Left ventricle myocardium inferior (tissue), 1 donor: ENCODE measurements at regions not wholly inside any gene's neighbourhood (a gene's known extent, or its start where the extent isn't known, plus 50 kb on each side); places are given as distances from the start of the nearest gene placed in this dataset.

Experiments used
- DNase-seq: peaks from one replicate; pipeline ENCODE4 v3.0.0-alpha.2; 2020
- H3K27ac ChIP-seq: fragments of 200-600 bp; replicated peaks from 2 replicates; pipeline ENCODE4 v1.8.0; 2021
- H3K27me3 ChIP-seq: fragments of 200-600 bp; 2 replicates; pipeline ENCODE4 v1.8.0; 2021; ENCODE audit warnings: low read depth
- H3K36me3 ChIP-seq: fragments of 200-600 bp; 2 replicates; pipeline ENCODE4 v1.8.0; 2021
- H3K4me1 ChIP-seq: fragments of 200-600 bp; 2 replicates; pipeline ENCODE4 v1.8.0; 2021
- H3K4me3 ChIP-seq: fragments of 200-600 bp; 2 replicates; pipeline ENCODE4 v1.8.0; 2021; ENCODE audit warnings: mild to moderate bottlenecking, moderate library complexity
- H3K9me3 ChIP-seq: fragments of 200-600 bp; replicated peaks from 2 replicates; pipeline ENCODE4 v1.8.0; 2021
- intact Hi-C: fragments of 100-400 bp; cut with micrococcal nuclease; formaldehyde crosslinking; loops from one replicate; pipeline ENCODE4 v1.11.0; 2022
- TF ChIP-seq, protein P1 (sequence below): fragments of 200-600 bp; IDR thresholded peaks from 2 replicates; pipeline ENCODE4 v1.8.0; 2021; ENCODE audit warnings: antibody characterized with exemption, mild to moderate bottlenecking, borderline replicate concordance
- donor health status: DM: no; HTN: yes; CAD: no; lungs with severe emphysema.

GRCh38 chr6:170130771-170131241 is 160.1 kb downstream of the DLL1 start:
- H3K27me3 ChIP-seq = no peaks in the 10 kb centered on the region
- TF ChIP-seq, protein P1, sequence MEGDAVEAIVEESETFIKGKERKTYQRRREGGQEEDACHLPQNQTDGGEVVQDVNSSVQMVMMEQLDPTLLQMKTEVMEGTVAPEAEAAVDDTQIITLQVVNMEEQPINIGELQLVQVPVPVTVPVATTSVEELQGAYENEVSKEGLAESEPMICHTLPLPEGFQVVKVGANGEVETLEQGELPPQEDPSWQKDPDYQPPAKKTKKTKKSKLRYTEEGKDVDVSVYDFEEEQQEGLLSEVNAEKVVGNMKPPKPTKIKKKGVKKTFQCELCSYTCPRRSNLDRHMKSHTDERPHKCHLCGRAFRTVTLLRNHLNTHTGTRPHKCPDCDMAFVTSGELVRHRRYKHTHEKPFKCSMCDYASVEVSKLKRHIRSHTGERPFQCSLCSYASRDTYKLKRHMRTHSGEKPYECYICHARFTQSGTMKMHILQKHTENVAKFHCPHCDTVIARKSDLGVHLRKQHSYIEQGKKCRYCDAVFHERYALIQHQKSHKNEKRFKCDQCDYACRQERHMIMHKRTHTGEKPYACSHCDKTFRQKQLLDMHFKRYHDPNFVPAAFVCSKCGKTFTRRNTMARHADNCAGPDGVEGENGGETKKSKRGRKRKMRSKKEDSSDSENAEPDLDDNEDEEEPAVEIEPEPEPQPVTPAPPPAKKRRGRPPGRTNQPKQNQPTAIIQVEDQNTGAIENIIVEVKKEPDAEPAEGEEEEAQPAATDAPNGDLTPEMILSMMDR = no peak
- DNase-seq = no peak
- peaks cover 56% of the 10 kb centered on the region for H3K4me1 ChIP-seq
- peak overlapping the region; percentile 78 for H3K27ac ChIP-seq
- H3K9me3 ChIP-seq = peaks cover 4% of the 10 kb centered on the region
- intact Hi-C loops = no loop called here
- H3K36me3 ChIP-seq = no peaks in the 10 kb centered on the region
- H3K4me3 ChIP-seq = no peak overlapping the region

DNA sequence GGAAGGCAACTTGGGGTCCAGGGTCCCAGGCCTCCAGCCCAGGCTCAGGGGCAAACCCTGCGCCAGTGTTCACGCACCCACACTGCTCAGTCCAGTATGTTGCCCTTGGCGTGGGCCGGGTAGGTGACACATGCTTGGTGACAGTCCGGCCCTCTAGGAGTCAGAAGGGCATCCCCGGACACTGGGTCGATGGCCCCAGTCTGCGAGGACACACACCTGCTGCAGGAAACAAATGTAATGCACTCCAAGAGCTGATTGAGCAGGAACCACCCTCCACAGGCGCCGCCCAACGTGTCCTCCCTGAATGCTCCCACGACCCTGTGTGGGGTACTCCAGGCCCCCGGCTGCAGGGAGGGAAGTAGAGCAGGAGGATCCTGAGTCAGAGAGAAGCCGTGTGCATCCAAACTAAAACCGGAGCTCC is 160.7 kb downstream of the DLL1 start:
- H3K9me3 ChIP-seq = peaks cover 4% of the 10 kb centered on the region
- peak overlapping the region; percentile 78 for H3K27ac ChIP-seq
- H3K27me3 ChIP-seq = no peaks in the 10 kb centered on the region
- peak; percentile 48 for DNase-seq
- TF ChIP-seq, protein P1 = no peak
- H3K4me1 ChIP-seq = peaks cover 59% of the 10 kb centered on the region
- no peaks in the 10 kb centered on the region for H3K36me3 ChIP-seq
- no peak overlapping the region for H3K4me3 ChIP-seq
- intact Hi-C loops = no loop called here

DNA sequence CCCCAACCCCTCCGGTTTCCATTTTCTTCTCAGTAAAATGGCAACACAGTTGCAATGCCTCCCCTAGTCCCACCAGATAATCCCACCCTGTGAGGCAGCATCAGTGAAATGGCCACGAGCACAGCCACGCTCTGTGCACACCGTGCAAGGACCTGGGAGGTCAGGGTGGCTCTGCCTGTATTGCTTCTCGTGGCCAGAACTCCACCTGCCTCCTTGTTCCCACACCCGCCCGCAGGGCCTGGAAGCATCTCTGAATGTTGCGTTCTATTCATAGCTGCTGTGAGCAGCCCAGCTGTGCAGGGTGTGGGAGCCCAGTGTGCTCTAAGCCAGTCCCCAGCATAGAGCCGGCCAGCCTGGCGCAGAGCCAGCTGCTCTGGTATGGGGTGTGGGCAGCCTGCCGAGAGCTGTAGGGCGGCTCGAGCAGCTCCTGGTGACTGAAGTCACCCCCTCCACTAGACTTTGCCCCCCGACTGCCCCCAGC is 161.1 kb downstream of the DLL1 start:
- peak; percentile 83 for DNase-seq
- Histone ChIP-seq H3K27ac (peak overlapping the region; percentile 78), H3K4me1 (peaks cover 61% of the 10 kb centered on the region), H3K4me3 (no peak overlapping the region), H3K27me3 (no peaks in the 10 kb centered on the region), H3K36me3 (no peaks in the 10 kb centered on the region), H3K9me3 (peaks cover 4% of the 10 kb centered on the region)
- intact Hi-C loops = no loop called here
- TF ChIP-seq, protein P1 = no peak

DNA sequence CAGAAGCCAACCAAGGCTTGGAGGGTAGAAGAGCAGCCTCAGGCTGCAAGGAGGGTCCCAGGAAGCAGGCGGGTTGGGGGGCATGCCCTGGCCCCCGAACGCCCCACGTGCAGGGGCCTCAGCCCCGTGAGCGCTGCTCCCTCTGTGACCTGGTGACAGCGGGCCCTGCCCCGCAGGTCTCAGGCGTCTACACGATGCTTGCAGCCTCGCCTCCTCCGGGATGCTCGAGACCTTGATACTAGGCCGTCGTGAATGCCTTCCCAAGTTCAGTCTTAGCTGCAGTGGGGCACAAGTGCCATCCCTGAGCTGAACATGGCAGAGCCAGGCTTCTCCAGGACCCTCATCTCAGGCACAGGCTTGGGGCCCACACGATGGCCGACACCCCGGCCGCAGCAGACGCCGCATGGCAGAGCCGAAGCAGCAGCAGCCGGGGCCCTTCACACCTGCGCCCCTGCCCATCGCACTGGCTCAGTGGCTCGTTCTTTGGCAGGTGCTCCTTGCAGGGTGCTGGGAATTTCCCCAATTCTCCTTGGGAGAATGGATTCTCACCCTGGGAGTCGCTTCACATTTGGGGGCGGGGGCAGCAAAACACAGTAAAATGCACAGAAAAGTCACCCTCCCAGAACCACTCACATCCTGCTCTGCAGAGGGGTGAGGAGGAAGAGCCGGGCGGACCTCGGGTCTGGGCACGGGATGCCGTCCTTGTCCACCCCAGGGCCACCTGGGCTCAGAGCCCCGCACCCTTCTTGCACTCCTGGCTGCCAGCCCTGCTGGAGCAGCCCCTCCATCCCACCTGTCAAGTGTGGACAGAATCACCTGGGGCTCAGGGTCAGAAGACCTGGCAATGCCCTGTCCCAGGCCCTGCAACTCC is 161.8 kb downstream of the DLL1 start:
- Histone ChIP-seq H3K27me3 (no peaks in the 10 kb centered on the region), H3K4me3 (no peak overlapping the region), H3K27ac (peak overlapping the region; percentile 78), H3K9me3 (peaks cover 4% of the 10 kb centered on the region), H3K4me1 (peaks cover 61% of the 10 kb centered on the region), H3K36me3 (no peaks in the 10 kb centered on the region)
- TF ChIP-seq, protein P1 = no peak
- no peak for DNase-seq
- intact Hi-C loops = no loop called here

DNA sequence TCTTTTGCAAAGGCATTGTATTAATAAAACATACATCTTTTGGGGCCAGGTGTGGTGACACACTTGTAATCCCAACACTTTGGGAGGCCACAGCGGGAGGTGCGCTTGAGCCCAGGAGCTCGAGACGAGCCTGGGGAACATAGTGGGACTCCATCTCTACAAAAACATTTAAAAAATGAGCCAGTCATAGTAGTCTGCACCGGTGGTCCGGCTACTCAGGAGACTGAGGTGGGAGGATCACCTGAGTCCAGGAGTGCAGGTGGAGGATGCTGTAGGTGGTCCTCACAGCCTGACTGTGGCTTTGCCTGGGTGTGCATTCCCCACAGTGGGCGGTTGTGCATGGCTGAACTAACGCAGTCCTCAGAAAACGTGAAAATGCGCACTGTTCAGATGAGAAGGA is 162.5 kb downstream of the DLL1 start:
- intact Hi-C loops = no loop called here
- H3K4me1 ChIP-seq = peaks cover 54% of the 10 kb centered on the region
- TF ChIP-seq, protein P1 = no peak

More for the DNA sequence above, 162.5 kb downstream of the DLL1 start:
- peaks cover 4% of the 10 kb centered on the region for H3K9me3 ChIP-seq
- H3K4me3 ChIP-seq = no peak overlapping the region
- no peaks in the 10 kb centered on the region for H3K36me3 ChIP-seq
- H3K27me3 ChIP-seq = no peaks in the 10 kb centered on the region
- DNase-seq = no peak
- no peak overlapping the region for H3K27ac ChIP-seq
